Prostate gland (tissue), 2 donors: ENCODE measurements at regions not wholly inside any gene's neighbourhood (a gene's known extent, or its start where the extent isn't known, plus 50 kb on each side); places are given as distances from the start of the nearest gene placed in this dataset.

ENCODE experiments used
- CTCF ChIP-seq, 4 experiments: fragments of 200-600 bp in 2 of 4; fragments of 450-650 bp in 2 of 4; sonication (generic) in 2 of 4; IDR thresholded peaks; 1 replicate in 3 of 4; 2 replicates in 1 of 4; pipeline ENCODE4 v1.5.1; 2016 to 2019; ENCODE audit warnings: antibody characterized with exemption in 4 of 4, mild to moderate bottlenecking in 2 of 4, moderate library complexity in 2 of 4
- POLR2A ChIP-seq: fragments of 450-650 bp; IDR thresholded peaks from one replicate; pipeline ENCODE4 v1.6.1; 2016; ENCODE audit warnings: antibody characterized with exemption, mild to moderate bottlenecking

DNA sequence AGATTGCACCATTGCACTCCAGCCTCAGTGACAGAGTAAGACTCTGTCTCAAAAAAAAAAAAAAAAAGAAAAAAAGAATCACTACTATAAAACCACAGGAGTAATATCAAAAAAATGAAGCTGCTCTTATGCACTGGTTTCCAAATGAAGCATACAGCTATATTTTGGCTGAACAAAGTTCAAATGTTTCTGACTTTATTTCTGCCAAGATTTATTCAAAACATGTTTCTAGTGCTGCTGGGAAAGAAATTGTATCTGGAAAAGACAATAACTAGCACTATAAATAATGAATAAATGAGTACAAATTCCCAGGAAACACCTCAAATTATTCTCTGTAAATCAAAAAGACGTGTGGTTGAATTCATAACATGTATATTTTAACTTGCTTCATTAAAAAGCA is 102.5 kb upstream of the MME start:
- TF ChIP-seq CTCF (IDR thresholded peaks at IDR 0.05) (no peak), POLR2A (no peak)
